GM12873 (cell line): ENCODE measurements at regions not wholly inside any gene's neighbourhood (a gene's known extent, or its start where the extent isn't known, plus 50 kb on each side); places are given as distances from the start of the nearest gene placed in this dataset.

Source experiments
- CTCF ChIP-seq: IDR thresholded peaks from 2 replicates; pipeline ENCODE4 v1.5.1; 2012; ENCODE audit warnings: low read depth, mild to moderate bottlenecking, moderate library complexity, low read length, control low read depth; ENCODE audit not compliant: insufficient read depth; ENCODE audit errors: missing control alignments

DNA sequence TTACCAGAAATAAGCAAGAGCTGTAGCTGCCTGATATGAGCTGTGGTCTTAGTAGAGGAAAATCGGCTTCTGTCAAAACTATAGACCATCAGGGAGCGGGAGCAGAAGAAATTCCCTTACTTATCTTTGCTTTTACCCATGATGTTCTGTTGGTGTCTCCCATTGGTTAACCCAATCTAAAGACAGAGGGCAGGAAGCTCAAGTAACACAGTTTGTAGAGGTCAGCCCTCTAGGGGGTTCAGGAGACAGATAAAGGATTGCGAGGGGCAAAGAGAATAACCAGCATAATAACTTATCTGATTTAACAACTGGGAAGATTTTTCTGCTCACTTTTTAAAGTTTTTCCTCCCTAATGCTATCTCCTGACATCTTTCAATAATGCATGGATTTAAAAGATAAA lies 142.4 kb downstream of the NTMT2 start:
- no peak for TF ChIP-seq CTCF

GRCh38 chr1:170290276-170290675 lies 144.5 kb downstream of the NTMT2 start:
- no peak for TF ChIP-seq CTCF

GRCh38 chr1:170290991-170291390 lies 145.2 kb downstream of the NTMT2 start:
- no peak for TF ChIP-seq CTCF

DNA sequence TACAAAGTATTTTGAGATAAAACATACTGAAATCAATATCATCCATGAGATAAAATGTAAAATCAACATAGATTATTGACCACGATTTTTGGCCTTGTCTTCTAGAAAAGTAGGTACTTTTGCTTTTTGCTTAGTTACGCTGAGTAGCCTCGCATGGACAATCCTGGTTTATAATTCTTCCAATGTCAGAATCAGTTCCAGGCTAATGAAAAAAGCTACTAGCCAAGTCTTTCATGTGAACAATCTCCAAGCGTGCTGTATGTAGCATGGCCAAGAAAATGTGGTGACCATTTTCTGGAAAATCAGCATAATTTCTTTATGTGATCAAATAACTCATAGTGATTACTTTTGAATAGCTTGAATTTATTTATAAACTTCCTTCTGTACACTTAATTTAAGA lies 145.8 kb downstream of the NTMT2 start:
- TF ChIP-seq CTCF = no peak

- TF ChIP-seq CTCF = no peak
Measured at GRCh38 chr1:170296211-170296610, 150.5 kb downstream of the NTMT2 start.

- no peak for TF ChIP-seq CTCF
Measured at GRCh38 chr1:170296642-170297041, 150.9 kb downstream of the NTMT2 start.

GRCh38 chr1:170301596-170301995 lies 155.8 kb downstream of the NTMT2 start:
- no peak for TF ChIP-seq CTCF
